HG03097 (cell line): ENCODE measurements at regions not wholly inside any gene's neighbourhood (a gene's known extent, or its start where the extent isn't known, plus 50 kb on each side); places are given as distances from the start of the nearest gene placed in this dataset.

Experiments
- ATAC-seq: cut with Tn5 transposase; IDR thresholded peaks from one replicate; pipeline ENCODE4 v1.9.1; 2021; ENCODE audit not compliant: unreplicated experiment, low FRiP score

GRCh38 chr13:99894105-99894839 is 77.3 kb downstream of the ZIC5 start:
- ATAC-seq, result no peak

GRCh38 chr13:99893567-99893966 is 78.0 kb downstream of the ZIC5 start:
- no peak for ATAC-seq

GRCh38 chr13:99892866-99893504 is 78.6 kb downstream of the ZIC5 start:
- ATAC-seq, result no peak

DNA sequence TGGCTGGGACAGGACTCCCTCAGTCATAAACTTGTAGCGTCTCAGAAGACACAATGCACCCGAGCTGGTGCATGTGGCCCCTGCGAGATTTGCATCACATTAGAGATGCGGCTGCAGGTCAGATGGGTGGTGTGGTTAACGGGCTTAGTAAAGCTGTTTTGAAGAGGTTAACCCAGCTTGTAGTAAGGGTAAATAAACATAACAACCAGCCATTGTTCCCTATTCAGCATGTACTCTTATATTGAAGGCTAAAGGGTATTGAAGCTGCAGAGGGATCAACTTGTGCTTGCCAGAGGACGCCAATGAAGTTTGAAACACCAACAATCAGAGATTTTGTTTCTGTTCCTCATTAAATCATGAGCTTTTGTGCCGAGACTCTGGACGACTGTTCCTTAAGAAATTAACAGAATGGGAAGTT is 79.4 kb downstream of the ZIC5 start:
- ATAC-seq, result no peak

GRCh38 chr13:99886706-99887105 is 84.9 kb downstream of the ZIC5 start:
- no peak for ATAC-seq

- ATAC-seq, result no peak
Measured at GRCh38 chr13:99884913-99885312, 86.7 kb downstream of the ZIC5 start.

DNA sequence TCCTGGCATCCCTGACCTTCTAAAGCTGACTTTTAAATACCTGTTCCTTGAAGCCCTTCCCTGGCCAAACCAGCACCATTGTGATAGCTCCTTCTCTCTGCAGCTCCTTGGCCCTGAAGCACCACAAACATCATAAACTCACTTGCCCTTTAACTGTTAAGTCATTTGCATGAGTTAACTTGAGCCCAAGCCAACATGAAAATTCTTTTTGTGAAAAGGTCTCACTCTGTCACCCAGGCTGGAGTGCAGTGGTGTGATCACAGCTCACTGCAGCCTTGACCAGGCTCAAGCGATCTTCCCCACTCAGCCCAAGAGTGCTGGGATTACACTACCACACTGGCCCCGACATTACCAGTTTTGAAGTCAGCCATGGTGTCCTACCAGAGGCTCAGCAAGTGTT is 87.8 kb downstream of the ZIC5 start:
- ATAC-seq, result no peak

GRCh38 chr13:99878921-99879610 is 92.5 kb downstream of the ZIC5 start:
- no peak for ATAC-seq

DNA sequence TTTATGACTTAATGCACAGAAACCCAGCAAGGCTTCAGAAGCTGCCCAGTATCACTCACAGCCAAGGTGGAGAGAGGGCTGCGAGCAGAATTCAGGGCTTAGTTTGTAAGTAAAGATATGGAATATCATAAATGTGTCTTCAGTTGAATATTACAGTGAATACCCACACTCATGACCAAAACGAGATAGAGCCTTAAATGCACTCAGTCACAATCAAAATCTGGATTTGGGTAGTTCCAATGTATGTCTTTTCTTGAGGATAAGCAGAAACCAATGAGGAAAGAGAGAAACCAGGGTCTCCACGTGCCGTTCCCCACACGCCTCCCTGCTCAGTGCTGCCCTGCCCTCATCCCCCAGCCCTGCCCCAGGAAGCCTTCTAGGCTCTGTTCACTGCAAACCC is 94.9 kb downstream of the ZIC5 start:
- no peak for ATAC-seq

GRCh38 chr13:99875391-99875790 is 96.2 kb downstream of the ZIC5 start:
- no peak for ATAC-seq

GRCh38 chr13:99873832-99874430 is 97.6 kb downstream of the ZIC5 start:
- ATAC-seq, result no peak

DNA sequence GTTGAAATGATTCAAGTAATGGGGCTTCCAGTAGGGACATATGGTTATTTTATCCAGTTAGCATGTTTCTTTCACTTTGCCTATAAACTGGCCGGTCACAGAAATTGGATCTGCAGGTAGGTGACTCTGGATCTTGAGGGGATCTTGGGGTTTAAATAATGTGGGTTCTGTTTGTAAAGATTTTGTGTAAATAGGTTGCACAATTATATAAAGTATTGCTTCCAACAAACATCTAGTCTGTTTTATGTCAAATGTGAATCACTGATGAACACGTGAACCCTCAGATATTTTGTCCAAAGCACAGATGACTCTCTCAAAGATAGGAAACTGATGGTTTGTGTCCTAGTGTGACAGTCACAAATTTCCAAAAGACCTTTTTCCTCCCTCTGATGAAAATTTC is 98.4 kb downstream of the ZIC5 start:
- no peak for ATAC-seq

- no peak for ATAC-seq
Measured at GRCh38 chr13:99871249-99871898, 100.2 kb downstream of the ZIC5 start.

- ATAC-seq, result no peak
Measured at GRCh38 chr13:99870541-99870940, 101.0 kb downstream of the ZIC5 start.

GRCh38 chr13:99869830-99870229 is 101.7 kb downstream of the ZIC5 start:
- no peak for ATAC-seq

DNA sequence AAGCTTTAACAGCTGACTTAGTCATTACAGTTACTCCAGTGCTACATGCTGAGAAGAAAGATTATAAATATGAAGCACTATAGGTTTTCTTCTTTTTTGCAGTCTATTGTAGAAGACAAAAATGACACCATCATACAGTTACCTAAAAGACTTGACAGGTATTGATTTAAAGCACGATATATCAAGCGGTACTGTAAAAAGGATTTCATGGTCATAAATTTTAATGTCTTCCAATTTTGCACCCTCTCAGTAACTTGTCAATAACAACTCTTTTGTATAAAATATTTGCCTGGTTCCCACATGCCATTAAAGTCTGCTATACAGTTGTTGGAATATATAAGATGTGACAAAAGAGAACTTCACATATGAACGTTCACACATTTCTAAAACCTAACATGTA is 102.8 kb downstream of the ZIC5 start:
- no peak for ATAC-seq

DNA sequence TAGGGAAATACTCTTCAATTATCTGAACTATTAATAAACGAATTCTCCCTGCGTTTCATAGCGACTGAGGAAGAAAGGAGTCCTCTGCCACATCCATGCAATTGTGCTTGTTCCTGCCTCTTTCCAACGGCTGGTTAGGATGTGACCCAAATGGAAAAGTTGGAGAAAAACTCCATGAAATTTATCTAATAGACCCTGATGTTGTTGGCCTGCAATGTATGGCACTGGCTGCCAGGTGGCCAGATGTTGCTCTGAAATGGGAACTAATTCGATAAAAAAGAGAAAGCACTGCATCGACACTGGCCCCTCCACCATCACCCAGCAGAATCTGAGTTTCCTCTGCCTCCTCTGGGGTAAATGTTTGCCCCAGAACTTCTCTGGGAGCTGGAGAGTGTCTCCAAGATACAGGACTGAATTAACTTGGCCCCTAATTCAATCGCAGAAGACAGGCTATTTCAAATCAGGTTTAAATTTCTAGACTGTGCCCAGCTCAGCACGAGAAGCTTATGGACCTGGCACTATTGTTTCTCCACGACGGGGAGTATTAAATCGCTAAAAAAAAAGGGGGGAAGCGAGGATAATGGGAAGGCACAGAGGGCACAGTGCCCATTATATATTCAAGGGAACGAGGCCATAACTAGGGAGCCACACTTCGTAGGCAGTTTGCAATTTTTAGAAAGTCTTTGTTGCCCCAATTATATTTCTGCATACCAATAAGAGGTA is 103.9 kb downstream of the ZIC5 start:
- no peak for ATAC-seq

GRCh38 chr13:99866781-99867180 is 104.8 kb downstream of the ZIC5 start:
- ATAC-seq, result no peak

DNA sequence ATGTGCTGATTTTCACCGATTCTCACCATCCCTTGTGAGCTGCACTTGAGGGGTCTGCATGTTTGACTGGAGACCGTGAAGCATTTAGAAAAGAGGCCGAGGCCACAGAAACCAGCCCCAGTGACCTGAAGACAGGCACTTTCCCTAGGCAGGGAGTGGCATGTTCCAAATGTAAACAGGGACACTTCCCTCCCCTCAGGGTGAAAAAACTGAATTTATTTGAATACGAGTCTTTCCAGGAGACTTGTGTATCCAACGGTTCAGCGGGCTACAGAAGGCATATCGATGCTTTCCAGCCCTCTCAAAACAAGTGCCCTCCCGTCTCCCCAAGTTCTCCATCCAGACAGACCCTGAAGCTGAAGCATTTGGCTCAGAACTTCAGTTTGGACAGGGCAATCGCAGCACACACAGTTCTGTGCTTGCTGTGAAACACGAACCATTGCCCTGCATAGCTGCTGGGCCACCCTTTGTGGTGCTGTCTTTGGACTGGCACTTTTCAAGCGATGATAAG is 106.1 kb downstream of the ZIC5 start:
- no peak for ATAC-seq

- ATAC-seq, result no peak
Measured at GRCh38 chr13:99864627-99864990, 107.0 kb downstream of the ZIC5 start.
